ENCODE measurements at regions not wholly inside any gene's neighbourhood (a gene's known extent, or its start where the extent isn't known, plus 50 kb on each side); places are given as distances from the start of the nearest gene placed in this dataset.

DNA sequence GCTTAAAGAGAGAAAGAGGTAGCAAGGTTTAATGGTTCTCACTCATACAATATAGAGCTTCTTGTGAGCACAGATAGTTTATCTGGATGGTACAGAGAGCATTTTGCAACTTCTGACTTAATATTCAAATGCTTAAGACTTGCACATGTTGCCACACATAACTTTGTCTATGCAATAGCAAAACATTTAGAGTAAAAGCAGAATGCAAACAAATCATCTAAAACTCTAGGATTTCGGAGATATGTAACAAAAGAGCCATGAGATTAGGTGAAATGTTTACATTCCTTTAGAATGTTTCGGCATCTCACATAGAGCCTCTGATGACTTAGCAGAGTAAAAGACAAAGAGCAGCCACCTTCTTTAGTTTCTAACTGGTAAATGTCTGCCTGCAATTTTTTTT lies 717.1 kb upstream of the LRRN3 start:
- H3K4me2 ChIP-seq (ENCODE audit: low read length) = no peak overlapping the region

DNA sequence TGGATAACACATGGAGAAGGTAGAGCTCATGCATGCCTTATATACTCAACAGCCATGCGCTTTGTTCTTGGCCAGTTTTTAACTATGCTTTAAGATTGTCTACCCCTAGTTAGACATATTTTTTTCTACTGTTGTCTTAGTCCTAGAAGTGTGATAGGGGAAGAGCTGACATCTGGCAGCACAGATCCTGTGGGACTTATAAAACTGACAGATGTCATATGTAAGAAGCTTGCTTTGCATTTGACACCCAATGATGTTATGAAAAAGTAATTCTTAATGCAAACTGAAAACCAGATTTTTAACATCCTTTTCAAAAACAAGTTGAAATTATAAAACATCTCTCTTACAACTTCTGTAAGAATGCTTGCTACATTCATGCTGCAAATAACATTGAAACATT lies 715.9 kb upstream of the LRRN3 start:
- Histone ChIP-seq H3K36me3 (ENCODE audit: control insufficient read depth, low read length) (no peaks in the 10 kb centered on the region), H3K9me2 (replicated peaks; ENCODE audit: control insufficient read depth, low read length) (no peaks in the 10 kb centered on the region; the same call in 1 of the 2 replicates), H4K20me1 (ENCODE audit: control insufficient read depth, insufficient read depth, low read depth, low read length) (no peaks in the 10 kb centered on the region), H3K27ac (ENCODE audit: low read depth, low read length) (no peak overlapping the region), H3K9me3 (ENCODE audit: control insufficient read depth, insufficient read depth, low read length) (peaks cover 4% of the 10 kb centered on the region; the same call in 1 of the 2 replicates), H3K27me3 (ENCODE audit: control insufficient read depth, low read length) (no peaks in the 10 kb centered on the region), H3F3A (ENCODE audit: control insufficient read depth, insufficient read depth) (no peaks in the 10 kb centered on the region), H3K79me2 (ENCODE audit: control insufficient read depth, low read length) (no peaks in the 10 kb centered on the region), H3K4me2 (ENCODE audit: low read length) (no peak overlapping the region), H3K4me1 (ENCODE audit: control insufficient read depth, low read length) (no peaks in the 10 kb centered on the region), H3K4me3 (ENCODE audit: low read length) (no peak overlapping the region)
- TF ChIP-seq EZH2phosphoT487 (IDR thresholded peaks at IDR 0.05; ENCODE audit: borderline replicate concordance, low read length) = no peak
- TF ChIP-seq, protein P1, sequence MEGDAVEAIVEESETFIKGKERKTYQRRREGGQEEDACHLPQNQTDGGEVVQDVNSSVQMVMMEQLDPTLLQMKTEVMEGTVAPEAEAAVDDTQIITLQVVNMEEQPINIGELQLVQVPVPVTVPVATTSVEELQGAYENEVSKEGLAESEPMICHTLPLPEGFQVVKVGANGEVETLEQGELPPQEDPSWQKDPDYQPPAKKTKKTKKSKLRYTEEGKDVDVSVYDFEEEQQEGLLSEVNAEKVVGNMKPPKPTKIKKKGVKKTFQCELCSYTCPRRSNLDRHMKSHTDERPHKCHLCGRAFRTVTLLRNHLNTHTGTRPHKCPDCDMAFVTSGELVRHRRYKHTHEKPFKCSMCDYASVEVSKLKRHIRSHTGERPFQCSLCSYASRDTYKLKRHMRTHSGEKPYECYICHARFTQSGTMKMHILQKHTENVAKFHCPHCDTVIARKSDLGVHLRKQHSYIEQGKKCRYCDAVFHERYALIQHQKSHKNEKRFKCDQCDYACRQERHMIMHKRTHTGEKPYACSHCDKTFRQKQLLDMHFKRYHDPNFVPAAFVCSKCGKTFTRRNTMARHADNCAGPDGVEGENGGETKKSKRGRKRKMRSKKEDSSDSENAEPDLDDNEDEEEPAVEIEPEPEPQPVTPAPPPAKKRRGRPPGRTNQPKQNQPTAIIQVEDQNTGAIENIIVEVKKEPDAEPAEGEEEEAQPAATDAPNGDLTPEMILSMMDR (IDR thresholded peaks at IDR 0.05; ENCODE audit: low read depth, low read length, poor library complexity, severe bottlenecking) = no peak

More for the DNA sequence above, 717.1 kb upstream of the LRRN3 start:
- H3K9me2 ChIP-seq (replicated peaks; ENCODE audit: control insufficient read depth, low read length) = no peaks in the 10 kb centered on the region; the same call in 1 of the 2 replicates
- H3K27ac ChIP-seq (ENCODE audit: low read depth, low read length) = no peak overlapping the region
- no peaks in the 10 kb centered on the region for H4K20me1 ChIP-seq (ENCODE audit: control insufficient read depth, insufficient read depth, low read depth, low read length)
- peaks cover 4% of the 10 kb centered on the region; the same call in 1 of the 2 replicates for H3K9me3 ChIP-seq (ENCODE audit: control insufficient read depth, insufficient read depth, low read length)
- no peak overlapping the region for H3K4me3 ChIP-seq (ENCODE audit: low read length)
- H3F3A ChIP-seq (ENCODE audit: control insufficient read depth, insufficient read depth) = no peaks in the 10 kb centered on the region
- no peaks in the 10 kb centered on the region for H3K4me1 ChIP-seq (ENCODE audit: control insufficient read depth, low read length)
- TF ChIP-seq EZH2phosphoT487 (IDR thresholded peaks at IDR 0.05; ENCODE audit: borderline replicate concordance, low read length) = no peak
- TF ChIP-seq, protein P1 (IDR thresholded peaks at IDR 0.05; ENCODE audit: low read depth, low read length, poor library complexity, severe bottlenecking) = no peak
- H3K79me2 ChIP-seq (ENCODE audit: control insufficient read depth, low read length) = no peaks in the 10 kb centered on the region
- H3K36me3 ChIP-seq (ENCODE audit: control insufficient read depth, low read length) = no peaks in the 10 kb centered on the region
- no peaks in the 10 kb centered on the region for H3K27me3 ChIP-seq (ENCODE audit: control insufficient read depth, low read length)

DNA sequence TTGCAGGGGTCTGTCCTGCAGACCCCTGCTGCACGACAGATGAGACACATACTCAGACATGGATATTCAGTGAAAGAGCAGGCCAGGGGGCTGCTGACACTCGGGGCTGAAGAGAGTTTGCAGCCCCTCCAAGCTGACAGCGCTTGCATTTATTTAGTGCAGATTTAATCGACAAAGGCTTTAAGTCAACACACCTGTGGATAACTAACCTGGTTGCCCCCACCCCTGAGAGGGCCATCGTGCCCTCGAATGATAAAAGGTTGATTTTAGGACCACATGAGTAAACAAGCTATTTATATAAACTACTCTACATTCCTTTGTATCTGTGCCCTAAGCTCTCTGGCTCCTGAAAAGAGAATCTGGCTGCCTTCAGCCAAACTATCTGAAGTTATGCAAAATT lies 708.2 kb upstream of the LRRN3 start:
- H3K9me2 ChIP-seq (replicated peaks; ENCODE audit: control insufficient read depth, low read length) = no peaks in the 10 kb centered on the region
- H3K36me3 ChIP-seq (ENCODE audit: control insufficient read depth, low read length) = no peaks in the 10 kb centered on the region
- H3K4me3 ChIP-seq (ENCODE audit: low read length) = no peak overlapping the region
- H3F3A ChIP-seq (ENCODE audit: control insufficient read depth, insufficient read depth) = no peaks in the 10 kb centered on the region
- H4K20me1 ChIP-seq (ENCODE audit: control insufficient read depth, insufficient read depth, low read depth, low read length) = no peaks in the 10 kb centered on the region
- H3K4me1 ChIP-seq (ENCODE audit: control insufficient read depth, low read length) = no peaks in the 10 kb centered on the region
- no peak overlapping the region for H3K4me2 ChIP-seq (ENCODE audit: low read length)
- no peaks in the 10 kb centered on the region for H3K9me3 ChIP-seq (ENCODE audit: control insufficient read depth, insufficient read depth, low read length)
- no peaks in the 10 kb centered on the region for H3K27me3 ChIP-seq (ENCODE audit: control insufficient read depth, low read length)
- TF ChIP-seq, protein P1 (IDR thresholded peaks at IDR 0.05; ENCODE audit: low read depth, low read length, poor library complexity, severe bottlenecking) = no peak
- TF ChIP-seq EZH2phosphoT487 (IDR thresholded peaks at IDR 0.05; ENCODE audit: borderline replicate concordance, low read length) = no peak
- no peaks in the 10 kb centered on the region for H3K79me2 ChIP-seq (ENCODE audit: control insufficient read depth, low read length)
- no peak overlapping the region for H3K27ac ChIP-seq (ENCODE audit: low read depth, low read length)
